SH-SY5Y (cell line): ENCODE measurements at regions not wholly inside any gene's neighbourhood (a gene's known extent, or its start where the extent isn't known, plus 50 kb on each side); places are given as distances from the start of the nearest gene placed in this dataset.

Source experiments
- GATA2 ChIP-seq: IDR thresholded peaks from 2 replicates; pipeline ENCODE4 v1.6.1; 2011; ENCODE audit warnings: mild to moderate bottlenecking, low read depth, low read length
- GATA3 ChIP-seq: IDR thresholded peaks from 2 replicates; pipeline ENCODE4 v1.6.1; 2011; ENCODE audit warnings: low read depth, mild to moderate bottlenecking, low read length, moderate library complexity

- TF ChIP-seq GATA2 = no peak
- no peak for TF ChIP-seq GATA3
Measured at GRCh38 chr4:15353207-15353606, 74.6 kb upstream of the C1QTNF7 start.
